ENCODE measurements at regions not wholly inside any gene's neighbourhood (a gene's known extent, or its start where the extent isn't known, plus 50 kb on each side); places are given as distances from the start of the nearest gene placed in this dataset.

- TF ChIP-seq CTCF (IDR thresholded peaks at IDR 0.05) (no peak), POLR2A (IDR thresholded peaks at IDR 0.05) (no peak)
These were observed 118.5 kb upstream of the PTPN3 start for GRCh38 chr9:109616571-109617120.
